ENCODE measurements at regions not wholly inside any gene's neighbourhood (a gene's known extent, or its start where the extent isn't known, plus 50 kb on each side); places are given as distances from the start of the nearest gene placed in this dataset.

DNA sequence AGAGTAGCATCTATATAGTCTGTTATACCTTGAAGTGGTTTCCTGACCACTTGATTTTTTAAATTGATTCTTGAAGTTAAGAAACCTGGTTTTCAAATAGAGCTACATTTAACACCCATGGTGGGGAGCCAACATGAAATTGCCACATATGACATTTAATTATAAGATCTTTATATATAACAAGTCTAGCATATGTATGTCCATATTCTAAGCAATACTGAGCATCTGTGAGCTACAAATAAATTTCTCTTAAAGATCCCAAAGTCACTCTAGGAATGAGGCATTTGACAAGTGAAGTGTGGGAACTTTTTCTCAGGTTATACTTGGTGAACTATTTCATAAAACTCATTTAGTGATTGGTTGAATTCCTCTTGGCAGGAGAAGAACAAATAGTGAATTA lies 132.5 kb downstream of the RPL10L start:
- TF ChIP-seq POLR2A (IDR thresholded peaks at IDR 0.05), result no peak
- TF ChIP-seq, protein P1, sequence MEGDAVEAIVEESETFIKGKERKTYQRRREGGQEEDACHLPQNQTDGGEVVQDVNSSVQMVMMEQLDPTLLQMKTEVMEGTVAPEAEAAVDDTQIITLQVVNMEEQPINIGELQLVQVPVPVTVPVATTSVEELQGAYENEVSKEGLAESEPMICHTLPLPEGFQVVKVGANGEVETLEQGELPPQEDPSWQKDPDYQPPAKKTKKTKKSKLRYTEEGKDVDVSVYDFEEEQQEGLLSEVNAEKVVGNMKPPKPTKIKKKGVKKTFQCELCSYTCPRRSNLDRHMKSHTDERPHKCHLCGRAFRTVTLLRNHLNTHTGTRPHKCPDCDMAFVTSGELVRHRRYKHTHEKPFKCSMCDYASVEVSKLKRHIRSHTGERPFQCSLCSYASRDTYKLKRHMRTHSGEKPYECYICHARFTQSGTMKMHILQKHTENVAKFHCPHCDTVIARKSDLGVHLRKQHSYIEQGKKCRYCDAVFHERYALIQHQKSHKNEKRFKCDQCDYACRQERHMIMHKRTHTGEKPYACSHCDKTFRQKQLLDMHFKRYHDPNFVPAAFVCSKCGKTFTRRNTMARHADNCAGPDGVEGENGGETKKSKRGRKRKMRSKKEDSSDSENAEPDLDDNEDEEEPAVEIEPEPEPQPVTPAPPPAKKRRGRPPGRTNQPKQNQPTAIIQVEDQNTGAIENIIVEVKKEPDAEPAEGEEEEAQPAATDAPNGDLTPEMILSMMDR (IDR thresholded peaks at IDR 0.05), result no peak

Measured in body of pancreas (tissue), 4 donors.